Fibroblast of lung (primary cell): ENCODE measurements at regions not wholly inside any gene's neighbourhood (a gene's known extent, or its start where the extent isn't known, plus 50 kb on each side); places are given as distances from the start of the nearest gene placed in this dataset.

Source experiments
- DNase-seq, 2 donors: peaks; one replicate each; pipeline versions ENCODE4 v3.0.0 to v3.0.0-alpha.2; 2010; ENCODE audit warnings: low read depth in 2 of 2
- H2AFZ ChIP-seq: 2 replicates; pipeline ENCODE4 v1.5.1; 2012; ENCODE audit warnings: low read length, control low read depth, inconsistent platforms
- H3K27ac ChIP-seq: 2 replicates; pipeline ENCODE4 v1.5.1; 2011; ENCODE audit warnings: low read length, control low read depth; ENCODE audit not compliant: insufficient read depth
- H3K27me3 ChIP-seq: 2 replicates; pipeline ENCODE4 v1.5.1; 2011; ENCODE audit warnings: mild to moderate bottlenecking, low read length; ENCODE audit not compliant: control insufficient read depth, insufficient read depth
- H3K36me3 ChIP-seq: 2 replicates; pipeline ENCODE4 v1.5.1; 2011; ENCODE audit warnings: low read length; ENCODE audit not compliant: control insufficient read depth, insufficient read depth
- H3K4me1 ChIP-seq: 2 replicates; pipeline ENCODE4 v1.5.1; 2011; ENCODE audit warnings: low read length; ENCODE audit not compliant: control insufficient read depth, insufficient read depth; ENCODE audit errors: extremely low read depth
- H3K4me2 ChIP-seq: 2 replicates; pipeline ENCODE4 v1.5.1; 2011; ENCODE audit warnings: low read length, control low read depth; ENCODE audit not compliant: insufficient read depth; ENCODE audit errors: extremely low read depth
- H3K4me3 ChIP-seq, 4 experiments: fragments of 200-600 bp in 1 of 4; sonication (generic) in 1 of 4; replicated peaks in 1 of 4; 2 replicates each; pipeline ENCODE4 v1.5.1; 2011 to 2016; ENCODE audit warnings: low read length in 4 of 4, low read depth in 3 of 4, mild to moderate bottlenecking in 3 of 4, control low read depth in 2 of 4, inconsistent platforms in 1 of 4, mixed read lengths in 1 of 4; ENCODE audit not compliant: insufficient read depth in 1 of 4; ENCODE audit errors: control extremely low read depth in 1 of 4
- H3K79me2 ChIP-seq: 2 replicates; pipeline ENCODE4 v1.5.1; 2012; ENCODE audit warnings: mild to moderate bottlenecking, low read length, inconsistent platforms; ENCODE audit not compliant: control insufficient read depth, insufficient read depth
- H3K9ac ChIP-seq: 2 replicates; pipeline ENCODE4 v1.5.1; 2011; ENCODE audit warnings: mild to moderate bottlenecking, low read length, control low read depth; ENCODE audit not compliant: insufficient read depth
- H3K9me3 ChIP-seq: 2 replicates; pipeline ENCODE4 v1.5.1; 2012; ENCODE audit warnings: low read depth, low read length; ENCODE audit not compliant: control insufficient read depth, insufficient read depth
- H4K20me1 ChIP-seq: 2 replicates; pipeline ENCODE4 v1.5.1; 2011; ENCODE audit warnings: low read length; ENCODE audit not compliant: control insufficient read depth, insufficient read depth; ENCODE audit errors: extremely low read depth
- EZH2 ChIP-seq: IDR thresholded peaks from 2 replicates; pipeline ENCODE4 v1.5.1; 2012; ENCODE audit warnings: low read length, control low read depth, mild to moderate bottlenecking; ENCODE audit errors: missing control alignments
- TF ChIP-seq, protein P1 (sequence below), 2 donors: IDR thresholded peaks in 1 of 2; conservative IDR thresholded peaks in 1 of 2; 1 replicate in 1 of 2; 2 replicates in 1 of 2; pipeline ENCODE4 v1.5.1; 2011 to 2012; ENCODE audit warnings: low read length in 2 of 2, control low read depth in 1 of 2, inconsistent platforms in 1 of 2, low read depth in 1 of 2, mild to moderate bottlenecking in 1 of 2

DNA sequence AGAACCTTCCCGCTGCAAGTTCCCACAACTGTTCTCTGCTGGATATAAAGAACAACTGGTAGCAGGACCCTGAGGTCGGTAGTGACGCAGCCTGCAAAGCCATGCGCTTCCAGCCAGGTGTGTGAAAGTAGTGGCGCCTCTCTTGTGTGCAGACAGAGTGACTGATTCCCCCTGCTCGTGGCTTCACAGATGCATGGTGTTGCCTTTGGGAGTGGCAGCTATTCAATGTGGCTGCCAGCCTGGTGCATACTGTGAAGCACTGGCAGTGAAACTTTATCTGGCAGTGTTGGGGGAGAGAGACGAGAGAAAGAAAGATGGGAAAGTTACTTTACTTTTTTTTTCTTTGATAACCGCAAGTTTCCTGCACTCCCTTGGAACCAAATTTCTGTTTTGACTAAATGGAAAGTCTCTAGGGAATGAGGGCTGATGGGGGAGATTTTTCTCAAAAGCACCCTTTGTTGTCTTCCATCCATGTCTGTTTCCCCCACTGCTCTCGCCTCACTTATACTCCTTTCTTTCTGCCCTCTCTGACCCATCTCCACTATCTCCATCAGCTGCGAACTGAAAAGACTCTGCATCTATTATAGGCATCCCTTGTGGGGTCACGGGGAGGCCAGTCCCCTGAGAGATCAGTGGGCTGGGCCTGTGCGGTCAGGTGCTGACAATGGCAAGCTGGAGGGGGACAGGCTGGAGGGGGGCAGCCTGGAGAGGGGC, 90.0 kb upstream of the TNP1 start:
- H3K4me3 ChIP-seq: no peak overlapping the region
- no peak overlapping the region for H3K4me2 ChIP-seq
- DNase-seq: no peak
- H3K9ac ChIP-seq: no peak overlapping the region
- no peaks in the 10 kb centered on the region for H3K4me1 ChIP-seq
- no peak for TF ChIP-seq EZH2
- TF ChIP-seq, protein P1, sequence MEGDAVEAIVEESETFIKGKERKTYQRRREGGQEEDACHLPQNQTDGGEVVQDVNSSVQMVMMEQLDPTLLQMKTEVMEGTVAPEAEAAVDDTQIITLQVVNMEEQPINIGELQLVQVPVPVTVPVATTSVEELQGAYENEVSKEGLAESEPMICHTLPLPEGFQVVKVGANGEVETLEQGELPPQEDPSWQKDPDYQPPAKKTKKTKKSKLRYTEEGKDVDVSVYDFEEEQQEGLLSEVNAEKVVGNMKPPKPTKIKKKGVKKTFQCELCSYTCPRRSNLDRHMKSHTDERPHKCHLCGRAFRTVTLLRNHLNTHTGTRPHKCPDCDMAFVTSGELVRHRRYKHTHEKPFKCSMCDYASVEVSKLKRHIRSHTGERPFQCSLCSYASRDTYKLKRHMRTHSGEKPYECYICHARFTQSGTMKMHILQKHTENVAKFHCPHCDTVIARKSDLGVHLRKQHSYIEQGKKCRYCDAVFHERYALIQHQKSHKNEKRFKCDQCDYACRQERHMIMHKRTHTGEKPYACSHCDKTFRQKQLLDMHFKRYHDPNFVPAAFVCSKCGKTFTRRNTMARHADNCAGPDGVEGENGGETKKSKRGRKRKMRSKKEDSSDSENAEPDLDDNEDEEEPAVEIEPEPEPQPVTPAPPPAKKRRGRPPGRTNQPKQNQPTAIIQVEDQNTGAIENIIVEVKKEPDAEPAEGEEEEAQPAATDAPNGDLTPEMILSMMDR (conservative IDR thresholded peaks at IDR 0.05 in 1 of 2, IDR thresholded peaks at IDR 0.05 in 1 of 2; ENCODE audit: low read depth in 1 of 2, low read length in 2 of 2): no peak
- no peaks in the 10 kb centered on the region for H3K27me3 ChIP-seq
- no peak overlapping the region for H3K27ac ChIP-seq
- no peaks in the 10 kb centered on the region for H4K20me1 ChIP-seq
- no peaks in the 10 kb centered on the region for H3K9me3 ChIP-seq
- H3K79me2 ChIP-seq: no peaks in the 10 kb centered on the region
- H2AFZ ChIP-seq: no peak overlapping the region
- no peaks in the 10 kb centered on the region for H3K36me3 ChIP-seq

DNA sequence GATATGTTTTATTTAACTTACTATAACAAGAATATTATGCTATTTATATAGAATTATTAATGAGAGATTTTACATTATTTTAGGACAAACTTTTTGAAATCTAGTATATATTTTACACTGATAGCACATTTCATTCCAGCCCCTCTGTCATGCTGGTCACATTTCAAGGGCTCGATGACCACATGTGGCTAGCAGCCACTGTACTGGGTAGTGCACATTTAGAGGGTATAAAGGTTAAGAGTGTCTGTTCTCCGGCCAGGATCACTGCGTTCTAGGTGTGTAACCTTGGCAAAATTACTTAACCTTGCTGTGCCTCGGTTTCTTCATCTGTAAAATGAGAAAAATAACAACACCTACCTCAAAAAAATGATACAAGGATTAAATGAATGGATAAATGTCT, 87.2 kb upstream of the TNP1 start:
- Histone ChIP-seq H3K36me3 (no peaks in the 10 kb centered on the region), H3K9me3 (no peaks in the 10 kb centered on the region), H3K9ac (no peak overlapping the region), H3K4me1 (no peaks in the 10 kb centered on the region), H4K20me1 (no peaks in the 10 kb centered on the region), H3K27me3 (no peaks in the 10 kb centered on the region), H3K79me2 (no peaks in the 10 kb centered on the region), H3K4me3 (no peak overlapping the region), H3K27ac (no peak overlapping the region), H3K4me2 (no peak overlapping the region), H2AFZ (no peak overlapping the region)
- TF ChIP-seq, protein P1 (conservative IDR thresholded peaks at IDR 0.05 in 1 of 2, IDR thresholded peaks at IDR 0.05 in 1 of 2; ENCODE audit: low read depth in 1 of 2, low read length in 2 of 2): no peak
- no peak for TF ChIP-seq EZH2
- no peak for DNase-seq

DNA sequence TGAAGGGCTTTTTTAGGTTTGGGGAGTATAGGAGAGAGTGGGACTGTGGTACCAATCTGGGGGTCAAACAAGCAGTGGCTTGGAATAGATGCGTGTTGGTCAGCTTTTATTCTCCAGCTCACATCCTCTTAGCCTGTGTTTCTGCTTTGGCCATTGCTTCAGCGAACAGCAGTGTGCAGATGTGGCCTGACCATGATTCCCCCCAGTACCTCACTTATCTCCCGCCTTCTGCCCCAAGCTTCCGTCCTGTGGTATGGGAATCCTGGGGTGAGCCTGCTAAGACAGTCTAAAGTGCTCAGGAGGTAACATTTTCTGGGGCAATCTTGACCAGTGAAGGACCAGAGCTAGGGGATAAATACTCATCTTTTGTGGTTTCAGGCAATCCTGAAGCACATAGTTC, 84.9 kb upstream of the TNP1 start:
- no peak overlapping the region for H2AFZ ChIP-seq
- H3K9ac ChIP-seq: no peak overlapping the region
- no peaks in the 10 kb centered on the region for H3K4me1 ChIP-seq
- H3K79me2 ChIP-seq: no peaks in the 10 kb centered on the region
- H3K9me3 ChIP-seq: no peaks in the 10 kb centered on the region
- H3K27me3 ChIP-seq: no peaks in the 10 kb centered on the region
- TF ChIP-seq, protein P1 (conservative IDR thresholded peaks at IDR 0.05 in 1 of 2, IDR thresholded peaks at IDR 0.05 in 1 of 2; ENCODE audit: low read depth in 1 of 2, low read length in 2 of 2): no peak
- no peak for TF ChIP-seq EZH2
- DNase-seq: no peak
- no peaks in the 10 kb centered on the region for H3K36me3 ChIP-seq
- no peak overlapping the region for H3K4me2 ChIP-seq
- no peak overlapping the region for H3K4me3 ChIP-seq
- H4K20me1 ChIP-seq: no peaks in the 10 kb centered on the region
- no peak overlapping the region for H3K27ac ChIP-seq
